Right lobe of liver (tissue), 4 donors: ENCODE measurements at regions not wholly inside any gene's neighbourhood (a gene's known extent, or its start where the extent isn't known, plus 50 kb on each side); places are given as distances from the start of the nearest gene placed in this dataset.

Source experiments
- CTCF ChIP-seq, 4 donors: fragments of 200-600 bp in 3 of 4; fragments of 450-650 bp in 1 of 4; IDR thresholded peaks; one replicate each; pipeline versions ENCODE4 v1.5.1 to v1.8.0; 2016 to 2022; ENCODE audit warnings: antibody characterized with exemption in 4 of 4, mild to moderate bottlenecking in 2 of 4
- POLR2A ChIP-seq: fragments of 450-650 bp; IDR thresholded peaks from one replicate; pipeline ENCODE4 v1.6.1; 2017; ENCODE audit warnings: antibody characterized with exemption, mild to moderate bottlenecking
- donor health status: DM: no; HTN: no; CAD: no.
- donor health status: DM: no; HTN: no; CAD: no.
- donor health status: DM: no; HTN: yes; CAD: no.

- TF ChIP-seq CTCF (IDR thresholded peaks at IDR 0.05) (no peak), POLR2A (no peak)
Observed at GRCh38 chr11:13206086-13206640, 71.4 kb upstream of the BMAL1 start.
